Activated CD4-positive, CD25-positive, alpha-beta regulatory T cell treated with anti-CD3 and anti-CD28 coated beads, Interleukin-2, amount 50 U/mL, for 16 hours (primary cell): ENCODE measurements at regions not wholly inside any gene's neighbourhood (a gene's known extent, or its start where the extent isn't known, plus 50 kb on each side); places are given as distances from the start of the nearest gene placed in this dataset.

Experiments used
- DNase-seq: peaks from one replicate; pipeline ENCODE4 v3.0.0-alpha.2; 2020; ENCODE audit warnings: low read depth, low spot score

GRCh38 chr16:17861981-17862479 lies 391.3 kb upstream of the XYLT1 start:
- no peak for DNase-seq

DNA sequence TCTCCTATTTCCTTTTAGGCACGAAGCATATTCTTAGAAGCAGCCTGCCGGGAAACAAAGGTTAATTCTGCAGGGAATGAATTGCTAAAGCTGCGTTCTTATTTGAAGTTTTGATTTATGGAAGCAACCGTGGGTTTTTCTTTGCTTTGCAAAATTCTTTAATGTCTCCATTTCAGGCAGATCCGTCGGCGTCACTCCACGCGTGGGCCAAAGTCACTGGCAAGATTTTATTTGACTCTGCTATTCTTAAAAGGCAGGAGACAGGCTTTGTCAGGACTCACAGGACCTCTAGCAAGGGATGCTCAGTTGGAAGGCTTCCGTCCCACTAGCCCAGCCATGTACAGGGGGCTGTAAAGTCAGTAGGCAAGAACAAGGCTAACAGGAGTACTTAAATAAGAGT lies 387.3 kb upstream of the XYLT1 start:
- no peak for DNase-seq

- DNase-seq, result no peak
Measured at GRCh38 chr16:17853958-17854357, 383.2 kb upstream of the XYLT1 start.

DNA sequence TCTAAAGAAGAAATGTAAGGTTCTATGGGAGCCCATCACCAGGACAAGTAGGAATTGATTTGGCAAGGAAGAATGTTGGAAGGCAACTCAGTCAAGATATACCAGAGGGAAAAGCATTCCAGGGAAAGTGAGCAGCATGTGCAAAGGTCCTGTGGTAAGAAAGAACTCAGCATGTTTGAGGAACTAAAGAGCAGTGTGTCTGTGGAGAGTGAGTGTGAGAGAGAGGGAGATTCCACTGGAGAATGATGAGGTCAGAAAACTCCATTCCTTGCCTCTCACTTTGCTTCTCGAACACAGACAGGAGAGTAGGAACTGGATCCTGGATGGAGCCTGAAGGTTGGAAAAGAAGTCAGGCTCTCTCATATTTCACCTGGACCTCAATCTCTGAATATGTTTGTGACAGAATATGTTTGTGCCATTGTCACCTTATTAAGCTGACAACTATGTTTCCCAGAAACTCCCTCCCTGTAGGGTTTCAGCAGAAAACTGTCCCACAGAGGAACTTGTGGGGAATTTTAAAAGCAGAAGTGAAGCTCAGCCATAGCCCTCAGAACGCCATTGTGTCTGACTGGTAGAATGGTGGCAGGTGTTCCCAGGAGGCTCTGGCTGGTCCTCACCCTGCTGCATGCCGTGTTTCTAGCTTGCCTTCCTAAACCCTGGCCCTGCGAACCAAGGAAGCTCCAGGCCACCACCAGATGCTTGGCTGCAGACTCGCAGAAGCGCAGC lies 382.4 kb upstream of the XYLT1 start:
- DNase-seq, result no peak

DNA sequence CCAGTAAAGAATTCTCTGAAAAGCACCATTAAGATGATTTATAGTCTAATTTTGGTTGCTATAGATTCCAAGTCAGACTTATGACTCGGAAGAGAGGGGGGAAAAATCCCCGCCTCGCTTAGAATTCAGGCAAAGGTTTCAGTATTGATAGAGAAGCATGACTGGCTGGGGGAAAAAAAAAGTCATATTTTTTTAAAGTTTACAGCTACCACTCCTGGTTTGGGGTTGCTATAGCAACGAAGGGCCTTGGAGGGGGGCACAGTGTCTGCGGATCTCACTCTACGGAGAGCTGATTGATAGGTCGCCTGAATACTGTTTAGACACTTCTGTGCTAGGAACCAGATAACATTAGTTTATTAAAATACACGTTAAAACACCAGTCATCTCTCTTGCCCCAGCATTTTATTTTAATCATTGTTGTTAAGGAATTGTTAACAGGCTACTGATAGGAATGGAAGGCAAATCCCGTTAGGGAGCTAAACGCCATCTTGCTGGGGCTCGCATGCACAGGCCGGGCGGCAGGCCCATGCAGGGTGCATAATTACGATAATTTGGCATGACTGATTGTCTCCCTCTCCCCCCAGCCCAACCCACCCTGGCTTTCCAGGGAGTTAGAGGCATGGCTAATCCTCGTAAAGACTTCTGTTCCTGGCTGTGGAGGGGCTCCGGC lies 380.0 kb upstream of the XYLT1 start:
- DNase-seq, result no peak

DNA sequence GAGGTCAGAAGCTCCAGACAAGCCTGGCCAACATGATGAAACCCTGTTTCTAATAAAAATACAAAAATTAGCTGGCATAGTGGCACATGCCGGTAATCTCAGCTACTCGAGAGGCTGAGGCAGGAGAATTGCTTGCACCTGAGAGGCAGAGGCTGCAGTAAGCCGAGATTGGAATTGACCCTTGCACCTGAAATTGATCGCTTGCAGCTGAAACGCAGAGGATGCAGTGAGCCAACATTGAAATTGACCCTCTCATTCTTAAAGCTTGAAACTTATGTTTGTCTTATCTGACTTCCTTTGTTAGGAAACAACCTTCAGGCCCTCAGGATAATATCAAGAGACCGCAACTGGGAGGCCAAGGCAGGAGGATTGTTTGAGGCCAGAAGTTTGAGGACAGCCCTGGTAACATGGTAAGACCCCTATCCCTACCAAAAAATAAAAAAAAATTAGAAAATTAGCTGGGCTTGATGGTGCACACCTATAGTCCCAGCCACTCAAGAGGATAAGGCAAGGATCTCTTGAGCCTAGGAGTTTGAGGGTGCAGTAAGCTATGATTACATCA lies 376.6 kb upstream of the XYLT1 start:
- no peak for DNase-seq

DNA sequence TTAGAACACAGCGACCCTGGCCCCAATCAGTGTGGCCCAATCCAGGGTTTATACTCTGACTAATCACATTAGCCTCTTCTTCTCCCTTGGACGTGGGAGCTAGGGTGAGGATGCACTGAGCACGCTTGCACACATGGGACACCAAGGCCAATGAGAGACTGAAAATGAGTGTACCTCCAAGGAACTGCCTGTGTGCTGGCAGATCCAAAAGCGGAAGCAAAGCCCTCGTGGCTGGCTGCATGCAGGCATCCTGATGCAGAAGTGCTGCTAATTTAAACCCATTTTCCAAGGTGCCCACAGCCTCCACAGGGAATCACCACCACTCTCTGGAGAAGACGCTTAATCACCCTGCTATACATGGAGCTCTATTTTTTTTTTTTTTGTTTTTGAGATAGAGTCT lies 375.3 kb upstream of the XYLT1 start:
- DNase-seq, result no peak

DNA sequence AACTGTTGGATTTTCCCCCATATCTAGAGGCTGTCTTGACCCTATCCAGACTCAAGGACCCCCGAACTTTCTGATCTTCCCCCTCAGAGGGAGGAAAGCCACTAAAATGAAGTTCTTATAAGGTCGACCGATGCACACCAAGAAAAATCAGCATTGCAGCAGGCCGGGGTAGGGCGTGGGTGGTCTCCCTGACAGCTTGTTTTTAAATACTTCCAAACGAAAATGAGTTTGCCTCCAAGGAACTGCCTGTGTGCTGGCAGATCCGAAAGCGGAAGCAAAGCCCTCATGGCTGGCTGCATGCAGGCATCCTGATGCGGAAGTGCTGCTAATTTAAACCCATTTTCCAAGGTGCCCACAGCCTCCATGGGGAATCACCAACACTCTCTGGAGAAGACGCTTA lies 374.3 kb upstream of the XYLT1 start:
- no peak for DNase-seq

GRCh38 chr16:17843905-17844304 lies 373.1 kb upstream of the XYLT1 start:
- DNase-seq, result no peak

- no peak for DNase-seq
Measured at GRCh38 chr16:17839907-17840306, 369.1 kb upstream of the XYLT1 start.

DNA sequence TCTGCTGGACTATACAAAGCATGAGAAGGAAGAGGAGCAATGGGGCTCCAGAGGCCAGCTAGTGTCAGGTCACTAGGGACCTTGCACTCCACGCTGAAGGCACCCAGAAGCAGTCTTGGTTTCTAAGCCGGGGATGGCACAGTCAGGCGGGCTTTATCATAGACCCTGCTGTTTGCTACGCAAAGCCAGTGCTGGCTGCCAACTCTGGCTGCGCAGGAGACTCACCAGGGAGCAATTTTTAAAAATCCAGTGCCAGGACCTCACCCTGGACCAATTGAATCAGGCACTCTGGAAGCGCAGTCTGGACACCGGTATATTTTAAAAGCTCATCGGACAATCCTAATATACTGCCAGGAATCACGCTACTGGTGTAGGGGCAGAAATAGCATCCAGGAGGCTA lies 368.5 kb upstream of the XYLT1 start:
- DNase-seq, result no peak

DNA sequence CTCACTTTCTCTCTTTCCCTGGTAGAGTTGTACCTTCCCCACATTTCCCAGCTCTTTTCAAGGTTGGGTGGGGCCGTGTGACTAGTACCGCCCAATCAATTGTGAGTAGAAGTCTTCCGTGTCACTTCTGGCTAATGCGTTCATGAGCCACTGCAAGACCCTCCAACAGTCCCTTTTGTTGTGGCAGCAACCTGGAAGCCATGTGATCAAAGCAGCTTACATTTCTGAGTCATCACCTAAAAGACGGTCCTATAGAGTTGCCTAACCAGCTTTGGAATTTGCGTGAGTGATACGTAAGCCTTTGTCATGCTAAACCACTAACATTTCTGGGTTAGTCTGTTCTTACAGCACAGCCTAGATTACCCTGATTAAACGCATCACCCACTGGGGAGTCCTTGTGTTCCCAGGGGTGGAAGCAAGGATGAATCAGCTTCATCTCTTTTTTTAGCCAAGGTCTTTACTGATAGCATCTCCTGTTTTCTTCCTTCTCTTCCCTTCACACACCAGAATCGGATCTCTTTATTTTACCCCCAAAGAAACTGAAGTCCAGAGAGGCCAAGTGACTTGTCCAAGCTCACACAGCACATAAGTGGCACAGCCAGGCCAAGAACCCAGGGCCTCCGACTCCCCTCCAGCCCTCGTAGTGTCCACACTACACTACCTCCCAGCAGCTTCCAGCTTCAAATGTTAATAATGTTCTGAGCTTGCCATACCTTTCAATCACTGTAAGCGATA lies 366.3 kb upstream of the XYLT1 start:
- no peak for DNase-seq

GRCh38 chr16:17835118-17835876 lies 364.5 kb upstream of the XYLT1 start:
- no peak for DNase-seq

- DNase-seq, result no peak
Measured at GRCh38 chr16:17832738-17833137, 362.0 kb upstream of the XYLT1 start.

GRCh38 chr16:17831330-17831729 lies 360.6 kb upstream of the XYLT1 start:
- DNase-seq, result no peak

- no peak for DNase-seq
Measured at GRCh38 chr16:17830651-17831050, 359.9 kb upstream of the XYLT1 start.

- no peak for DNase-seq
Measured at GRCh38 chr16:17829811-17830210, 359.1 kb upstream of the XYLT1 start.

- no peak for DNase-seq
Measured at GRCh38 chr16:17828012-17828411, 357.3 kb upstream of the XYLT1 start.

DNA sequence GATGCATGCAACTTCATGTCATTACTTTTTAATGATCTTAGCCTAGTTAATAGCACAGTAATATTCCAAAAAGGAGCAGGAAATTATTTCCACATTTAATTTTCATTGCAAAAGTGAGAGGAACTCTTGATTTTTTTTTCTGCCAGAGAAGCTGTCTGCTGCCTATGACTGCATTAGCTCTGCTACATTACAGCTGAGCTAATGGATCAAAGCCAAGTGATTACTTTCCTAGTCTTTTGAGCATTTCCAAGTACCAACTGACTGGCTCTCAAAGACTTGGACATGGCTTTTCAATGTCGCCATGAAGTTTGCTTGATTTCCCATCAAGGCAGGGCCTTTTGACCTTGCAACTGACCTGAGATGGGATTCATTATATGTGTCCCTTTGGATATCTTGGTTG lies 356.6 kb upstream of the XYLT1 start:
- DNase-seq, result no peak

- DNase-seq, result no peak
Measured at GRCh38 chr16:17817943-17818342, 347.2 kb upstream of the XYLT1 start.

GRCh38 chr16:17817260-17817659 lies 346.5 kb upstream of the XYLT1 start:
- no peak for DNase-seq

GRCh38 chr16:17812771-17813170 lies 342.0 kb upstream of the XYLT1 start:
- DNase-seq, result no peak
